Thyroid gland (tissue), 4 donors: ENCODE measurements at regions not wholly inside any gene's neighbourhood (a gene's known extent, or its start where the extent isn't known, plus 50 kb on each side); places are given as distances from the start of the nearest gene placed in this dataset.
A peak's percentile ranks its signal among the peaks of the same experiment; 100 is the strongest.

Experiments used
- POLR2A ChIP-seq, 2 donors: fragments of 450-650 bp; IDR thresholded peaks; one replicate each; pipeline ENCODE4 v1.6.1; 2017; ENCODE audit warnings: antibody characterized with exemption in 2 of 2, mild to moderate bottlenecking in 2 of 2, moderate library complexity in 1 of 2
- TF ChIP-seq, protein P1 (sequence below), 6 experiments: fragments of 200-600 bp in 3 of 6; fragments of 450-650 bp in 3 of 6; sonication (generic) in 3 of 6; IDR thresholded peaks; one replicate each; pipeline ENCODE4 v1.5.1; 2016 to 2019; ENCODE audit warnings: antibody characterized with exemption in 6 of 6, mild to moderate bottlenecking in 2 of 6, inconsistent platforms in 1 of 6, moderate library complexity in 1 of 6

DNA sequence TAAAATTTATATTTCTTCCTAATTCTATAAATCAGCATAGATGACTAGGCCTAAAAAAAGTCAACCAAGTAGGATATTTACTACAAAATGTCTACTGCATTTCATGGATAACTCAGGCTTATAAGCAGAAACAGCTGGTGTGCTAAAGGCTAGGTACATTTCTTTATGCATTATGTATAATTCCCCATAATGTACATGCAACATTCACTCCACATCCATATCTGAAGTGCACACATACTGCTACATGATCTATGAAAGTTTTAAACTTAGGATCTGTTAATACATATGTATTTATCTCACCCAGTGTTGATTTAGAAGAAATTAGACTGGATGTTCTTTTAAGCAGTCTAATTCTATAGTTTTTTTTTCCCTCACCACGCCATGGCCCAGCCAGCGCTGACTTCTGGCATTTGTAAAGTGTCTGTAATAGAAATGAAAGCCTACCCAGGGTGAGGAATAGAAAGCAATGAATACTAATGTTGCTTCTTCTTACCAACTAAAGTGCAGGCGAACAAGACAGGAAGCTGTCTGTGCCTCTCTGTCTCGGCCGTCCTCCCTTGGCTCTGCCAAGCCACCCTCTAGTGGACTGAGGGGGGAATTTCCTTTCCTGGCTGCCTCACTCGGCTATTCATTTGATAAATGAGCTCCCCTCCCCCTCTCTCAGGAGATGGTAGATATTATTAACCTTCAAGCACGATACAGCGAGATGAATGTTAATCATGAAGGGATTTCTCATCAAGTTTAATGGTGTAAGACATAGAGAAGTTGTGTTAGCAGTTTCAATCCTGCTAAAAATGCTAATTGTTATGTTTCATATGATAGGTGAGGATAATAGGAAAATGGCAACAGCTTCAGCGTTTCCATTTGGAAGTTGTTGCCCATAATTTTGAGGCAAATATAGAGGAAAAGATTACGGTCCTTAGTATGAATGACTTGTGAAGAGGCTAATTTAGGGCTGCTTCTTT, 384.5 kb downstream of the MTX2 start:
- no peak for TF ChIP-seq POLR2A (IDR thresholded peaks at IDR 0.05)
- TF ChIP-seq, protein P1, sequence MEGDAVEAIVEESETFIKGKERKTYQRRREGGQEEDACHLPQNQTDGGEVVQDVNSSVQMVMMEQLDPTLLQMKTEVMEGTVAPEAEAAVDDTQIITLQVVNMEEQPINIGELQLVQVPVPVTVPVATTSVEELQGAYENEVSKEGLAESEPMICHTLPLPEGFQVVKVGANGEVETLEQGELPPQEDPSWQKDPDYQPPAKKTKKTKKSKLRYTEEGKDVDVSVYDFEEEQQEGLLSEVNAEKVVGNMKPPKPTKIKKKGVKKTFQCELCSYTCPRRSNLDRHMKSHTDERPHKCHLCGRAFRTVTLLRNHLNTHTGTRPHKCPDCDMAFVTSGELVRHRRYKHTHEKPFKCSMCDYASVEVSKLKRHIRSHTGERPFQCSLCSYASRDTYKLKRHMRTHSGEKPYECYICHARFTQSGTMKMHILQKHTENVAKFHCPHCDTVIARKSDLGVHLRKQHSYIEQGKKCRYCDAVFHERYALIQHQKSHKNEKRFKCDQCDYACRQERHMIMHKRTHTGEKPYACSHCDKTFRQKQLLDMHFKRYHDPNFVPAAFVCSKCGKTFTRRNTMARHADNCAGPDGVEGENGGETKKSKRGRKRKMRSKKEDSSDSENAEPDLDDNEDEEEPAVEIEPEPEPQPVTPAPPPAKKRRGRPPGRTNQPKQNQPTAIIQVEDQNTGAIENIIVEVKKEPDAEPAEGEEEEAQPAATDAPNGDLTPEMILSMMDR (IDR thresholded peaks at IDR 0.05) = peak; percentile 23 to 68 (median 48)
